Parathyroid adenoma (tissue), 2 donors: ENCODE measurements at regions not wholly inside any gene's neighbourhood (a gene's known extent, or its start where the extent isn't known, plus 50 kb on each side); places are given as distances from the start of the nearest gene placed in this dataset.

Source experiments
- H2AFZ ChIP-seq: fragments of 300-600 bp; sonication (generic); one replicate; pipeline ENCODE4 v1.7.0; 2017; ENCODE audit warnings: antibody characterized with exemption, mild to moderate bottlenecking
- H3K27ac ChIP-seq: fragments of 300-600 bp; sonication (generic); one replicate; pipeline ENCODE4 v1.7.0; 2017
- H3K27me3 ChIP-seq: fragments of 300-600 bp; sonication (generic); one replicate; pipeline ENCODE4 v1.7.0; 2017; ENCODE audit warnings: low read length; ENCODE audit not compliant: control insufficient read depth, insufficient read depth
- H3K36me3 ChIP-seq: fragments of 300-600 bp; sonication (generic); one replicate; pipeline ENCODE4 v1.7.0; 2017; ENCODE audit warnings: low read length; ENCODE audit not compliant: control insufficient read depth, insufficient read depth
- H3K4me1 ChIP-seq: fragments of 300-600 bp; sonication (generic); one replicate; pipeline ENCODE4 v1.7.0; 2017; ENCODE audit warnings: control low read depth
- H3K4me2 ChIP-seq: fragments of 300-600 bp; sonication (generic); one replicate; pipeline ENCODE4 v1.7.0; 2017; ENCODE audit warnings: low read length
- H3K4me3 ChIP-seq: fragments of 300-600 bp; sonication (generic); one replicate; pipeline ENCODE4 v1.7.0; 2017; ENCODE audit warnings: low read depth, low read length
- H3K79me2 ChIP-seq: fragments of 300-600 bp; sonication (generic); one replicate; pipeline ENCODE4 v1.7.0; 2017; ENCODE audit warnings: control low read depth
- H3K9ac ChIP-seq: fragments of 300-600 bp; sonication (generic); one replicate; pipeline ENCODE4 v1.7.0; 2017; ENCODE audit warnings: mild to moderate bottlenecking
- H3K9me3 ChIP-seq: fragments of 300-600 bp; sonication (generic); one replicate; pipeline ENCODE4 v1.7.0; 2017; ENCODE audit warnings: low read length; ENCODE audit not compliant: control insufficient read depth
- CTCF ChIP-seq: fragments of 300-600 bp; sonication (generic); IDR thresholded peaks from one replicate; pipeline ENCODE4 v1.7.0; 2017; ENCODE audit warnings: antibody characterized with exemption, mild to moderate bottlenecking
- donor health status: primary hyperparathyroidism.

GRCh38 chr1:63262459-63262770, 60.0 kb upstream of the FOXD3 start:
- Histone ChIP-seq H3K4me1 (no peaks in the 10 kb centered on the region), H2AFZ (no peak overlapping the region), H3K79me2 (no peaks in the 10 kb centered on the region), H3K27ac (no peak overlapping the region), H3K4me2 (no peak overlapping the region), H3K4me3 (no peak overlapping the region), H3K36me3 (no peaks in the 10 kb centered on the region), H3K9me3 (no peaks in the 10 kb centered on the region), H3K9ac (no peak overlapping the region), H3K27me3 (no peaks in the 10 kb centered on the region)
- no peak for TF ChIP-seq CTCF

DNA sequence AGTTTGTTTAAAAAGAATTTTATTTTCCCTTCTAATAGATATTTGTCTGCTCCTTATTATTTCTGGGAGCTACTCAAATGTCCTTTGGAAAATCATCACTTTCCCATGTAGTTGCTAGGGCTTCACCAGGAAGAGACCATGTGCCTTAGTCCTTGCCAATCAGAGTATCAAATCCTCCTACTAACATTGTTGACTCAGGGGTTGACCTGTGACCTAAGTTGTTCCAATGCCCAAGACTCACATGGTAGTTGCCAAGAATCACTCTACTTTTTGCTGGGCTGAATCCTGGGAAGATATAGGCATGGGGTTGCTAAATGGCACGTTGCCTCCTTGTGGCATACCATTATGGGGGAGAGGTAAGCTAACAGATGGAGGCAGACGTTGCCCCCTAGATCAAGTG, 58.2 kb upstream of the FOXD3 start:
- no peaks in the 10 kb centered on the region for H3K4me1 ChIP-seq
- H3K4me3 ChIP-seq, result no peak overlapping the region
- H2AFZ ChIP-seq, result no peak overlapping the region
- no peak overlapping the region for H3K4me2 ChIP-seq
- no peak overlapping the region for H3K27ac ChIP-seq
- H3K36me3 ChIP-seq, result no peaks in the 10 kb centered on the region
- no peaks in the 10 kb centered on the region for H3K27me3 ChIP-seq
- TF ChIP-seq CTCF, result no peak
- H3K79me2 ChIP-seq, result no peaks in the 10 kb centered on the region
- no peak overlapping the region for H3K9ac ChIP-seq
- no peaks in the 10 kb centered on the region for H3K9me3 ChIP-seq

- Histone ChIP-seq H3K27me3 (no peaks in the 10 kb centered on the region), H3K4me1 (no peaks in the 10 kb centered on the region), H3K36me3 (no peaks in the 10 kb centered on the region), H2AFZ (no peak overlapping the region), H3K27ac (no peak overlapping the region), H3K9ac (no peak overlapping the region), H3K4me2 (no peak overlapping the region), H3K9me3 (no peaks in the 10 kb centered on the region), H3K79me2 (no peaks in the 10 kb centered on the region), H3K4me3 (no peak overlapping the region)
- no peak for TF ChIP-seq CTCF
These were observed 55.5 kb upstream of the FOXD3 start for GRCh38 chr1:63266857-63267256.

- H3K4me1 ChIP-seq, result no peaks in the 10 kb centered on the region
- H2AFZ ChIP-seq, result no peak overlapping the region
- H3K36me3 ChIP-seq, result no peaks in the 10 kb centered on the region
- H3K27me3 ChIP-seq, result no peaks in the 10 kb centered on the region
- H3K4me2 ChIP-seq, result no peak overlapping the region
- H3K4me3 ChIP-seq, result no peak overlapping the region
- TF ChIP-seq CTCF, result no peak
- no peaks in the 10 kb centered on the region for H3K79me2 ChIP-seq
- no peak overlapping the region for H3K27ac ChIP-seq
- H3K9me3 ChIP-seq, result no peaks in the 10 kb centered on the region
- no peak overlapping the region for H3K9ac ChIP-seq
These were observed 53.5 kb upstream of the FOXD3 start for GRCh38 chr1:63268876-63269275.

DNA sequence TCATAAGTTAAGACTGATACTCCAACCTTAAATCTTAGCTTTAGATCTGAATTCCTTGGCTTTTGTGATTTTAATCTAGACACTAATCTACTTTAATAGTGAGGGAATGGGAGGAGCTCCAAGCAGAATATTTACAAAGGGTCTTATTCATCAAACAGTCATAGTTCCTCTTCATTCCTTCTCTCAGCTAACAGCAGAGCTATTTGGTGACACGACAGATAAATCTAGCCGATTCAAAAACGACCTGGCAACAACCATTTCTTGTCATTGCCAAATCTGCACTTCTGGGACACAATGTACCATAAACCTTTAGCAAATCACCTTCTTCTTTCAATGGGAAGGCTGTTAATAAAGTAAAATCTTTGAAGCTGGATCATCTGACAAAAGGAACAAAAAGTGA, 52.8 kb upstream of the FOXD3 start:
- H3K4me3 ChIP-seq, result no peak overlapping the region
- no peak overlapping the region for H2AFZ ChIP-seq
- no peak overlapping the region for H3K4me2 ChIP-seq
- no peaks in the 10 kb centered on the region for H3K36me3 ChIP-seq
- no peak for TF ChIP-seq CTCF
- no peaks in the 10 kb centered on the region for H3K9me3 ChIP-seq
- no peaks in the 10 kb centered on the region for H3K79me2 ChIP-seq
- no peaks in the 10 kb centered on the region for H3K4me1 ChIP-seq
- no peak overlapping the region for H3K27ac ChIP-seq
- no peak overlapping the region for H3K9ac ChIP-seq
- no peaks in the 10 kb centered on the region for H3K27me3 ChIP-seq
